OCI-LY7 (cell line): ENCODE measurements at regions not wholly inside any gene's neighbourhood (a gene's known extent, or its start where the extent isn't known, plus 50 kb on each side); places are given as distances from the start of the nearest gene placed in this dataset.

ENCODE experiments used
- BruUV-seq: library from RNA; stranded (reverse); fragments of 400-500 nt; replicated peaks from 2 replicates; lab custom pipeline; 2021; lab: Mats Ljungman, UMichigan
- CTCF ChIA-PET: fragments of 300-600 bp; sonication (Branson Sonifier 250); formaldehyde crosslinking; loops from one replicate; lab custom pipeline; 2022; ENCODE audit warnings: antibody characterized with exemption; ENCODE audit not compliant: unreplicated experiment; lab: Charles Lee
- POLR2A ChIA-PET: fragments of 300-600 bp; sonication (Branson Sonifier 250); formaldehyde crosslinking; loops from one replicate; lab custom pipeline; 2022; ENCODE audit warnings: antibody characterized with exemption; lab: Charles Lee
- DNase-seq: peaks from one replicate; pipeline ENCODE4 v3.0.0-alpha.2; 2015; ENCODE audit warnings: low spot score
- H2AFZ ChIP-seq: fragments of 200-600 bp; sonication (generic), shearing (Covaris generic); 2 replicates; pipeline ENCODE4 v1.6.1; 2014; ENCODE audit warnings: mild to moderate bottlenecking, antibody characterized with exemption, low read length, moderate library complexity
- H3K27ac ChIP-seq: fragments of 200-600 bp; sonication (generic); 2 replicates; pipeline ENCODE4 v1.5.1; 2014; ENCODE audit warnings: mixed run types, low read depth, mild to moderate bottlenecking, moderate library complexity, low read length, inconsistent platforms; ENCODE audit not compliant: poor library complexity, severe bottlenecking
- H3K36me3 ChIP-seq: fragments of 200-600 bp; sonication (generic); 2 replicates; pipeline ENCODE4 v1.6.1; 2014; ENCODE audit warnings: mild to moderate bottlenecking, antibody characterized with exemption, low read length, moderate library complexity, mixed read lengths; ENCODE audit not compliant: insufficient read depth
- H3K4me1 ChIP-seq: fragments of 200-600 bp; sonication (generic); 2 replicates; pipeline ENCODE4 v1.5.1; 2014; ENCODE audit warnings: mild to moderate bottlenecking, low read length; ENCODE audit not compliant: insufficient read depth, poor library complexity, severe bottlenecking
- H3K4me2 ChIP-seq: fragments of 200-600 bp; sonication (generic); 2 replicates; pipeline ENCODE4 v1.6.1; 2014; ENCODE audit warnings: mild to moderate bottlenecking, low read length
- H3K4me3 ChIP-seq: fragments of 200-600 bp; sonication (generic); 2 replicates; pipeline ENCODE4 v1.5.1; 2014; ENCODE audit warnings: mild to moderate bottlenecking, low read depth, low read length; ENCODE audit not compliant: poor library complexity, severe bottlenecking
- H3K79me2 ChIP-seq: fragments of 200-600 bp; sonication (generic); 2 replicates; pipeline ENCODE4 v1.6.1; 2016; ENCODE audit warnings: low read depth, mild to moderate bottlenecking, low read length, moderate library complexity, mixed read lengths; ENCODE audit not compliant: insufficient read depth
- H3K9me2 ChIP-seq: fragments of 200-600 bp; sonication (generic); 2 replicates; pipeline ENCODE4 v1.6.1; 2016; ENCODE audit warnings: mild to moderate bottlenecking, low read length, mixed read lengths; ENCODE audit not compliant: insufficient read depth
- H3K9me3 ChIP-seq: fragments of 200-600 bp; sonication (generic); 2 replicates; pipeline ENCODE4 v1.6.1; 2014; ENCODE audit warnings: mild to moderate bottlenecking, mixed run types, low read length, mixed read lengths
- H4K20me1 ChIP-seq: fragments of 200-600 bp; sonication (generic); 2 replicates; pipeline ENCODE4 v1.6.1; 2014; ENCODE audit warnings: mild to moderate bottlenecking, antibody characterized with exemption, low read length, moderate library complexity, mixed read lengths; ENCODE audit not compliant: insufficient read depth
- EZH2phosphoT487 ChIP-seq: fragments of 200-600 bp; sonication (generic); IDR thresholded peaks from 2 replicates; pipeline ENCODE4 v1.6.1; 2018; ENCODE audit warnings: low read depth, borderline replicate concordance, mild to moderate bottlenecking, mixed run types, antibody characterized with exemption, low read length, moderate library complexity, mixed read lengths
- intact Hi-C: fragments of 100-400 bp; cut with micrococcal nuclease; formaldehyde crosslinking; loops from one replicate; pipeline ENCODE4 v1.10.0; 2022; ENCODE audit not compliant: unreplicated experiment
- TF ChIP-seq, protein P1 (sequence below): fragments of 200-600 bp; sonication (generic); conservative IDR thresholded peaks from 2 replicates; pipeline ENCODE4 v1.5.1; 2014; ENCODE audit warnings: mild to moderate bottlenecking, antibody characterized with exemption, low read length, moderate library complexity, mixed read lengths

DNA sequence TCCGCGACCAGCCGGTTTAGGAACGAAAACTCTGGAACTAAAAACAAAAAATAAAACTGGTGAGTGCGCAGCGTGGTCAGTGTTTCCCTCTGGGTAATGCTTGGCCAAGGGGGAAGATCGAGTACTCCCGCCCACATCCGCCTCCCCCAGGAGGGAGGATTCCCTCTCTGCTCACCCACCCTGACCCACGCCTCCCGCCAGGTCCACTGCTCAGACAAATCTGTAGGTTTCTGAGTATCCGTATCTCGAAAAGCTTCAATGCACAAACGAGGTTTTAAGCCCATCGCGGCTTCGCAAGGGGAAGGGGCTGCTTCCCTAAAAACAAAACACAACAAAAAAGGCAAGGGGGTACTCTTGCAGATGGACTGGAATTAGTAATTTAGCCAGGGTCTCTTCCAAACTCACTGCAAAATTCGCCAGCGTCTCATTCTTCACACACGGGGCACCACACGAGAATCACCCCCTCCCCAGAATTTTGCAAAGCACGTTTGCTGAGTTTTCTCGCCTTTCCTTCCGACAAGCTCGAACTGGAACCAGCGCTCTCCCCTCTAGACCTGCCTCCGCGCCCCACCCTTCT is 75.2 kb downstream of the INSIG1 start:
- TF ChIP-seq, protein P1, sequence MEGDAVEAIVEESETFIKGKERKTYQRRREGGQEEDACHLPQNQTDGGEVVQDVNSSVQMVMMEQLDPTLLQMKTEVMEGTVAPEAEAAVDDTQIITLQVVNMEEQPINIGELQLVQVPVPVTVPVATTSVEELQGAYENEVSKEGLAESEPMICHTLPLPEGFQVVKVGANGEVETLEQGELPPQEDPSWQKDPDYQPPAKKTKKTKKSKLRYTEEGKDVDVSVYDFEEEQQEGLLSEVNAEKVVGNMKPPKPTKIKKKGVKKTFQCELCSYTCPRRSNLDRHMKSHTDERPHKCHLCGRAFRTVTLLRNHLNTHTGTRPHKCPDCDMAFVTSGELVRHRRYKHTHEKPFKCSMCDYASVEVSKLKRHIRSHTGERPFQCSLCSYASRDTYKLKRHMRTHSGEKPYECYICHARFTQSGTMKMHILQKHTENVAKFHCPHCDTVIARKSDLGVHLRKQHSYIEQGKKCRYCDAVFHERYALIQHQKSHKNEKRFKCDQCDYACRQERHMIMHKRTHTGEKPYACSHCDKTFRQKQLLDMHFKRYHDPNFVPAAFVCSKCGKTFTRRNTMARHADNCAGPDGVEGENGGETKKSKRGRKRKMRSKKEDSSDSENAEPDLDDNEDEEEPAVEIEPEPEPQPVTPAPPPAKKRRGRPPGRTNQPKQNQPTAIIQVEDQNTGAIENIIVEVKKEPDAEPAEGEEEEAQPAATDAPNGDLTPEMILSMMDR: no peak
- no peak for TF ChIP-seq EZH2phosphoT487
- H4K20me1 ChIP-seq: no peaks in the 10 kb centered on the region
- no peaks in the 10 kb centered on the region for H3K9me2 ChIP-seq
- ChIA-PET CTCF (no interaction called here), POLR2A (interaction anchor here (0.6 kb wide), 1 partner anchor 8 kb away, joined by 3 read pairs; no protein-coding TSS in a partner anchor)
- no peaks in the 10 kb centered on the region for H3K4me1 ChIP-seq
- no peak overlapping the region for H2AFZ ChIP-seq
- intact Hi-C loops: no loop called here
- no peak for DNase-seq
- H3K27ac ChIP-seq: no peak overlapping the region
- no peaks in the 10 kb centered on the region for H3K9me3 ChIP-seq
- no peak overlapping the region for H3K4me2 ChIP-seq
- H3K36me3 ChIP-seq: no peaks in the 10 kb centered on the region
- H3K79me2 ChIP-seq: no peaks in the 10 kb centered on the region
- no TSS peak for BruUV-seq
- H3K4me3 ChIP-seq: no peak overlapping the region

- CTCF ChIA-PET: no interaction called here
- no peak overlapping the region for H3K4me3 ChIP-seq
- DNase-seq: no peak
Measured at GRCh38 chr7:155373359-155374273, 75.9 kb downstream of the INSIG1 start.

More at GRCh38 chr7:155373359-155374273, 75.9 kb downstream of the INSIG1 start:
- Histone ChIP-seq H3K9me3 (no peaks in the 10 kb centered on the region), H2AFZ (no peak overlapping the region), H3K79me2 (no peaks in the 10 kb centered on the region), H3K4me2 (no peak overlapping the region), H4K20me1 (no peaks in the 10 kb centered on the region), H3K4me1 (no peaks in the 10 kb centered on the region), H3K36me3 (no peaks in the 10 kb centered on the region), H3K9me2 (no peaks in the 10 kb centered on the region), H3K27ac (no peak overlapping the region)
- BruUV-seq: no TSS peak
- intact Hi-C loops: no loop called here
- TF ChIP-seq, protein P1: no peak
- no peak for TF ChIP-seq EZH2phosphoT487
- POLR2A ChIA-PET: interaction anchor here (0.6 kb wide), 1 partner anchor 8 kb away, joined by 3 read pairs; no protein-coding TSS in a partner anchor
